HG03432 (cell line): ENCODE measurements at regions not wholly inside any gene's neighbourhood (a gene's known extent, or its start where the extent isn't known, plus 50 kb on each side); places are given as distances from the start of the nearest gene placed in this dataset.

ENCODE experiments used
- ATAC-seq: cut with Tn5 transposase; IDR thresholded peaks from one replicate; pipeline ENCODE4 v1.9.1; 2021; ENCODE audit warnings: mild to moderate bottlenecking, moderate library complexity; ENCODE audit not compliant: unreplicated experiment

- no peak for ATAC-seq
Observed at GRCh38 chr6:137729866-137730629, 137.0 kb upstream of the TNFAIP3 start.

GRCh38 chr6:137731600-137731959 is 135.5 kb upstream of the TNFAIP3 start:
- no peak for ATAC-seq

- ATAC-seq, result no peak
Observed at GRCh38 chr6:137731960-137732616, 135.0 kb upstream of the TNFAIP3 start.

GRCh38 chr6:137733372-137733771 is 133.7 kb upstream of the TNFAIP3 start:
- ATAC-seq, result no peak

GRCh38 chr6:137734005-137734874 is 132.8 kb upstream of the TNFAIP3 start:
- no peak for ATAC-seq

- ATAC-seq, result no peak
Observed at GRCh38 chr6:137734875-137735182, 132.2 kb upstream of the TNFAIP3 start.

- ATAC-seq, result peak; percentile 82
Observed at GRCh38 chr6:137736048-137736818, 130.8 kb upstream of the TNFAIP3 start.

GRCh38 chr6:137736911-137737310 is 130.1 kb upstream of the TNFAIP3 start:
- ATAC-seq, result no peak

GRCh38 chr6:137737836-137738596 is 129.0 kb upstream of the TNFAIP3 start:
- ATAC-seq, result no peak

GRCh38 chr6:137738931-137739504 is 128.0 kb upstream of the TNFAIP3 start:
- no peak for ATAC-seq

GRCh38 chr6:137739544-137739943 is 127.5 kb upstream of the TNFAIP3 start:
- ATAC-seq, result no peak

- ATAC-seq, result no peak
Observed at GRCh38 chr6:137740091-137740755, 126.8 kb upstream of the TNFAIP3 start.

- no peak for ATAC-seq
Observed at GRCh38 chr6:137740967-137741761, 125.9 kb upstream of the TNFAIP3 start.

GRCh38 chr6:137743493-137743892 is 123.6 kb upstream of the TNFAIP3 start:
- no peak for ATAC-seq

GRCh38 chr6:137744877-137745276 is 122.2 kb upstream of the TNFAIP3 start:
- ATAC-seq, result peak; percentile 80

GRCh38 chr6:137745321-137745720 is 121.7 kb upstream of the TNFAIP3 start:
- ATAC-seq, result no peak

GRCh38 chr6:137746264-137746663 is 120.8 kb upstream of the TNFAIP3 start:
- peak; percentile 51 for ATAC-seq

GRCh38 chr6:137749696-137750211 is 117.3 kb upstream of the TNFAIP3 start:
- ATAC-seq, result no peak
